HG02852 (cell line): ENCODE measurements at regions not wholly inside any gene's neighbourhood (a gene's known extent, or its start where the extent isn't known, plus 50 kb on each side); places are given as distances from the start of the nearest gene placed in this dataset.

Experiments used
- ATAC-seq: cut with Tn5 transposase; IDR thresholded peaks from one replicate; pipeline ENCODE4 v1.9.1; 2021; ENCODE audit warnings: mild to moderate bottlenecking, moderate library complexity; ENCODE audit not compliant: unreplicated experiment

- ATAC-seq = no peak
Measured at GRCh38 chr7:35399840-35400239, 145.9 kb upstream of the TBX20 start.

DNA sequence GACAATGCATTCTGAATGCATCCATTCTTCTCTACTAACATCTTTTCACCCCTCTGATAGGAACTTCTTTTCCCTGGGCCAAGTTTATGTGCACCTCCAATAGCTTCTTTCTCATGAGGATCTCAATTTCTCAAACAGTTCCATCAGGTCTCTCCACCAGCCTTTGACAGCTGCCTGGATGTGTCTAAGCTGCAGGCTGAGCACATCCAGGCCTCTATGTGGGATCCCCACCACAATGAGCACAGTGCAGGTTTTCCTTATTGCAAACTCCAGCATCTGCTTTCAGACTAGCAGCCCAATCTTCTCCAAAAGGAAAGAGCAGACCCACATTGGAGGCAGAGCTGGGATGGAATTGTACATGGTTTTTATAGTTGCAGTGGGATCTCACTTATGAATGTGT lies 145.3 kb upstream of the TBX20 start:
- no peak for ATAC-seq

GRCh38 chr7:35398518-35398917 lies 144.6 kb upstream of the TBX20 start:
- ATAC-seq = no peak

DNA sequence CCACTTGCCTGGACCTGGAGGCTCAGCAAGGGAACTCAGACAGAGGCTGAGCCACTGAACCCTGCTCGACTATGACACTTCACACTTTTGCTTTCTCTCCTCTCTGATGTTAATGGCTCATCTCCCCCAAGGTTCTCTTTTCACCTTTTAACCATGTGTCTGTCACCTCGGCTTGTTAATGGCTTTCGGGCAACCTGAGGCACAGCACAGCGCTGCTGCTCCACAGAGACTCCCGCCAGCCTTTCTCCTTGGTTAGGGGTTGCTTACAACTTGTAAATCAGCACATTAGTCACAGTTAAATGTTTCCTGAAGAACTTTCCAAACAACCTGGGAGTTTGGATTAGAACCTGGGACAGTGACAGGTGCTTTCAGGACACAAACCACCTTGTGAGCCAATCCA lies 136.2 kb upstream of the TBX20 start:
- ATAC-seq = no peak

- no peak for ATAC-seq
Measured at GRCh38 chr7:35389636-35390035, 135.7 kb upstream of the TBX20 start.

- no peak for ATAC-seq
Measured at GRCh38 chr7:35386816-35387706, 133.2 kb upstream of the TBX20 start.

GRCh38 chr7:35386082-35386815 lies 132.3 kb upstream of the TBX20 start:
- no peak for ATAC-seq

GRCh38 chr7:35384761-35385700 lies 131.1 kb upstream of the TBX20 start:
- no peak for ATAC-seq

GRCh38 chr7:35380739-35381224 lies 126.9 kb upstream of the TBX20 start:
- ATAC-seq = no peak

DNA sequence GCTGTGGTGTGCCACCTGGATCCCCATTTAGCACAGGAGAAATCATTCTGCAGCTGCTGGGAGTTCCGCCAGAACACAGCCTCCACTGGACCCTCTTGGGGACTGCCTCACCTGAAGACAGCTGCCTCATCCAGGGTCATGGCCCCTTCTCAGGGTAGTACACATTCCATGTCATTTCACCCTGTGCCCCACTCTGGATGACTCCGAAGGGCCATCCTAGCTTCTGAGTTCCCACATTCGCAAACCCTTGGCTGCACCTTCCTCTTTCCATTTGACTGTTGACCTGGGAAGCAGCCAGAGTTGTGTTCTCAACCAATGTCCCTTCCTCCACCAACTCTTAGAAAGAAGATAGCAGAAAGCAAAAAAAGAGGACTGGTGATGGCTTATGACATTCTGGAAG lies 125.6 kb upstream of the TBX20 start:
- no peak for ATAC-seq

GRCh38 chr7:35375516-35375915 lies 121.6 kb upstream of the TBX20 start:
- no peak for ATAC-seq

DNA sequence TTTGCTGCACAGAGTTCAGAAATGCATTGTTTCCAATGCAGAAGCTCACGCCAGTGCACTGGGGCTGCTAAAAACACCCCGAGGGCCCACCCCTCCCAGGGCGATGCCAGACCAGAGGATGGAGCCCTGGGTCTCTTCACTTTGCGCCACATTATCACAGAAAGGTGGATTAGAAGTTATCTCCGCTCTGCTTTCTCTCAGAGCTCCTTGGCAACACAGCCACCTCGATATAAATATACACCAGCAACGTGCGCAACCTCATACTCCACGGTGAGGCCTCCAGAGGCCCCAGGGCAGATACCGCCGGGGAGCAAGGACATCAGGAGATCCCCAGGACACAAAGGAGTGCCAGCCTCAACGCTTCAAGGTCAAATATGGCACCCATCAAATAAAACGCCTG lies 121.0 kb upstream of the TBX20 start:
- no peak for ATAC-seq

- ATAC-seq = no peak
Measured at GRCh38 chr7:35371221-35371620, 117.3 kb upstream of the TBX20 start.

DNA sequence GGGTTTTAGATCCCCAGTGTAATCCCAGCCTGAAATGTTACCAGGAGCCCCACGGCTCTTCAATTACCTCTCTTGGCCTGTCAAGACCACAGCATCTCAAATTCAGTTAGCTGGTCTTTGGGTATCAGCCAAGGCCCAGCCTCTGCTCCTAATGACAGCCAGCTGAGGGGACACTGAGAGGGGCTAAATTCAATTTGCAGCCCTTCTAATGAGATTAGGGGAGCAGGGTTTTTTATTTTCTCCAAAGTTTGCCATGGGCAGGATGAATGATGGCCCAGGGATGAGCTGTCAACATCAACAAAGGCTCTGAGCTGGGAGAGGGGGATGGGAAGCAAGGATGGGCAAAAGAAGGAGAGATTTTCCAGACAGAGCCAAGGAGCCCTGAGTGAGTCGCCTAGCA lies 116.8 kb upstream of the TBX20 start:
- no peak for ATAC-seq

GRCh38 chr7:35366167-35367155 lies 112.6 kb upstream of the TBX20 start:
- ATAC-seq = no peak

GRCh38 chr7:35365523-35365922 lies 111.6 kb upstream of the TBX20 start:
- peak; percentile 80 for ATAC-seq

DNA sequence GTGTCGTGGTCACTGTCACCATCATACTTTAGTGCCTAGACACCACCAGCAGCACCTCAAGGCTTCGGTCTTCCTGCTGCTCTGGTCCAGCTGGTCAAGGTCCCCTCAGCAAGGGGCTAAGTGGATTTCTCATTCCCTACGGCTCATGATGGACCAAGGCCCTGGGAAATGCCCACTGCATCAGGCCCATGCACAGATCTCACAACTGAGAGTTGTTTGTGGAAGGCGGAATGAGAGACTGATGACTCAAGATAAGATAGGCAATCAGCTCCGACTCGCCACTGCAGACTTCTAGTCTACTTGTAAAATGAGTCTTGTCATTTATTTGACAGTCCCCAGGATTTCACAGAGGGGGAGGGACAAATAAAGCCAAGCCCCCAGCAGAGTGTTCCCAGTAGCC lies 108.4 kb upstream of the TBX20 start:
- no peak for ATAC-seq

- no peak for ATAC-seq
Measured at GRCh38 chr7:35359423-35359822, 105.5 kb upstream of the TBX20 start.

- ATAC-seq = no peak
Measured at GRCh38 chr7:35356495-35356894, 102.6 kb upstream of the TBX20 start.

GRCh38 chr7:35355911-35356310 lies 102.0 kb upstream of the TBX20 start:
- ATAC-seq = no peak
